ENCODE measurements at regions not wholly inside any gene's neighbourhood (a gene's known extent, or its start where the extent isn't known, plus 50 kb on each side); places are given as distances from the start of the nearest gene placed in this dataset.

- Histone ChIP-seq H3K27ac (no peak overlapping the region), H3K9me3 (no peaks in the 10 kb centered on the region), H3K4me3 (no peak overlapping the region), H3K27me3 (no peaks in the 10 kb centered on the region), H3K36me3 (no peaks in the 10 kb centered on the region), H3K4me1 (no peaks in the 10 kb centered on the region)
- WGBS, 2 donors (ENCODE audit: low coverage in 1 of 2), result 83 to 84% methylated on average over 2 of the region's 2 CpGs
- TF ChIP-seq CTCF (IDR thresholded peaks at IDR 0.05) (no peak), POLR2AphosphoS5 (IDR thresholded peaks at IDR 0.05) (no peak), POLR2A (IDR thresholded peaks at IDR 0.05) (no peak), EP300 (IDR thresholded peaks at IDR 0.05) (no peak)
- no peak for ATAC-seq
These were observed 165.4 kb upstream of the ADAMTS5 start for GRCh38 chr21:27132266-27132665.

DNA sequence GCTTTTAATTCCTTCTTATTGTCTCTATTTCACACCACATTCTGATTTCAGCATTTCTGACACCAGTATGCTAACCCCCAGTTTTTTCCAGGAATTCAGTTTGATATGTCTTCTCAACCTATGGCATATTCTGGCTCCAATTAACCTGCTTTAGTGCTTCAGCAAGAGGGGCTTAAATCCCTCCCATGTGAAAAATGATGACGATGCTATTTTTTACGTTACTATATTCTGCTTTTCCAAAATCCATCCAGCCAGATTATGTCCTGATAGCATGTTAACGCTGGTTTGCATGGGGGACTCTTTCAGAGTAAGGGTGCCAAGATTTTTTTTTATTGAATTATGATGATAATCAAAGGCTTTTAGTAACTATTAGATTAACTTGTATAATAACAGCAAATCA is 163.3 kb upstream of the ADAMTS5 start:
- Histone ChIP-seq H3K27me3 (no peaks in the 10 kb centered on the region), H3K9me3 (no peaks in the 10 kb centered on the region), H3K27ac (no peak overlapping the region), H3K4me1 (no peaks in the 10 kb centered on the region), H3K36me3 (no peaks in the 10 kb centered on the region), H3K4me3 (no peak overlapping the region)
- WGBS, 2 donors (ENCODE audit: low coverage in 1 of 2), result 84 to 100% methylated on average over 1 to 3 of the region's 3 CpGs
- no peak for TF ChIP-seq POLR2AphosphoS5 (IDR thresholded peaks at IDR 0.05)
- TF ChIP-seq POLR2A (IDR thresholded peaks at IDR 0.05), result no peak
- no peak for TF ChIP-seq EP300 (IDR thresholded peaks at IDR 0.05)
- no peak for TF ChIP-seq CTCF (IDR thresholded peaks at IDR 0.05)
- ATAC-seq, result no peak

GRCh38 chr21:27129694-27130093 is 162.8 kb upstream of the ADAMTS5 start:
- H3K9me3 ChIP-seq, result no peaks in the 10 kb centered on the region
- H3K27ac ChIP-seq, result no peak overlapping the region
- H3K27me3 ChIP-seq, result no peaks in the 10 kb centered on the region
- H3K4me3 ChIP-seq, result no peak overlapping the region
- H3K4me1 ChIP-seq, result no peaks in the 10 kb centered on the region
- TF ChIP-seq POLR2AphosphoS5 (IDR thresholded peaks at IDR 0.05) (no peak), POLR2A (IDR thresholded peaks at IDR 0.05) (no peak), EP300 (IDR thresholded peaks at IDR 0.05) (no peak), CTCF (IDR thresholded peaks at IDR 0.05) (no peak)
- no peaks in the 10 kb centered on the region for H3K36me3 ChIP-seq
- no peak for ATAC-seq

DNA sequence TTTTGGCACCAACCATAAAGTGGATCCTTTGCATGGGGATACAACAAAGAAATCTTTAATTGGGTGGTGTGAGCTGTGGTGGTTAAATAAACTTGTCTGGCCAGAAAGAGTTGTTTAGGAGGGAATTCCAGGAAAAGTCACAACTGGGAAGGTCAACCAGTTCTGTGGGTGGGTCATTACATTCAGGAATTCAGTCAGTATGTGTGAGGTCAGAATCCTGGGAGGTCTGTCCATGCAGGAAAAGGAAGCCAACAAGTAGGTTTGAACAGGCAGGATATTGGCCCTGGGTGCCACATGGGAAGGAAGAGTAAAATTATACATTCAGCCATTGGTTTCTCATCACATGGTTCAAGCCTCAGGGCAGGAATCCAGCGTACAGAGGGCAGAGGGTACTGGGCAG is 162.3 kb upstream of the ADAMTS5 start:
- no peaks in the 10 kb centered on the region for H3K9me3 ChIP-seq
- no peaks in the 10 kb centered on the region for H3K4me1 ChIP-seq
- no peak for ATAC-seq
- TF ChIP-seq CTCF (IDR thresholded peaks at IDR 0.05), result no peak
- no peak for TF ChIP-seq EP300 (IDR thresholded peaks at IDR 0.05)
- TF ChIP-seq POLR2A (IDR thresholded peaks at IDR 0.05), result no peak
- TF ChIP-seq POLR2AphosphoS5 (IDR thresholded peaks at IDR 0.05), result no peak
- H3K4me3 ChIP-seq, result no peak overlapping the region
- no peak overlapping the region for H3K27ac ChIP-seq
- H3K27me3 ChIP-seq, result no peaks in the 10 kb centered on the region
- 70 to 100% methylated on average over 1 of the region's 1 CpG for WGBS, 2 donors (ENCODE audit: low coverage in 1 of 2)
- no peaks in the 10 kb centered on the region for H3K36me3 ChIP-seq

GRCh38 chr21:27126140-27126539 is 159.3 kb upstream of the ADAMTS5 start:
- Histone ChIP-seq H3K27ac (no peak overlapping the region), H3K9me3 (no peaks in the 10 kb centered on the region), H3K27me3 (no peaks in the 10 kb centered on the region), H3K4me3 (no peak overlapping the region), H3K4me1 (peaks cover 0 to 4% (median 0%) of the 10 kb centered on the region in 3 donors), H3K36me3 (no peaks in the 10 kb centered on the region)
- ATAC-seq, result no peak
- TF ChIP-seq EP300 (IDR thresholded peaks at IDR 0.05) (no peak), CTCF (IDR thresholded peaks at IDR 0.05) (no peak), POLR2A (IDR thresholded peaks at IDR 0.05) (no peak), POLR2AphosphoS5 (IDR thresholded peaks at IDR 0.05) (no peak)
- 68 to 90% methylated on average over 3 to 4 of the region's 4 CpGs for WGBS, 2 donors (ENCODE audit: low coverage in 1 of 2)
